ENCODE measurements at regions not wholly inside any gene's neighbourhood (a gene's known extent, or its start where the extent isn't known, plus 50 kb on each side); places are given as distances from the start of the nearest gene placed in this dataset.

- TF ChIP-seq CTCF (IDR thresholded peaks at IDR 0.05; ENCODE audit: low read depth, low read length) = no peak
- Histone ChIP-seq H3K27ac (ENCODE audit: low read length) (no peak overlapping the region), H3K27me3 (ENCODE audit: low read depth, low read length) (no peaks in the 10 kb centered on the region), H3K4me2 (ENCODE audit: low read length) (no peak overlapping the region), H3K4me3 (ENCODE audit: low read length) (no peak overlapping the region), H3K9ac (ENCODE audit: low read length) (no peak overlapping the region), H3K79me2 (ENCODE audit: low read length) (no peaks in the 10 kb centered on the region), H4K20me1 (ENCODE audit: insufficient read depth, low read length) (no peaks in the 10 kb centered on the region), H2AFZ (ENCODE audit: low read depth, low read length) (no peak overlapping the region), H3K36me3 (replicated peaks; ENCODE audit: low read depth, low read length) (peaks cover 10% of the 10 kb centered on the region), H3K4me1 (ENCODE audit: low read length) (peaks cover 10% of the 10 kb centered on the region), H3K9me3 (ENCODE audit: insufficient read depth, low read length) (peaks cover 11% of the 10 kb centered on the region; the same call in 1 of the 2 replicates)
These were observed 91.3 kb upstream of the FST start for GRCh38 chr5:53389093-53389492.

GRCh38 chr5:53392073-53392472, 88.4 kb upstream of the FST start:
- no peaks in the 10 kb centered on the region for H3K79me2 ChIP-seq (ENCODE audit: low read length)

GRCh38 chr5:53394808-53395207, 85.6 kb upstream of the FST start:
- Histone ChIP-seq H3K4me3 (ENCODE audit: low read length) (no peak overlapping the region), H3K9me3 (ENCODE audit: insufficient read depth, low read length) (peaks cover 11% of the 10 kb centered on the region; the same call in 1 of the 2 replicates), H2AFZ (ENCODE audit: low read depth, low read length) (no peak overlapping the region), H3K9ac (ENCODE audit: low read length) (no peak overlapping the region), H4K20me1 (ENCODE audit: insufficient read depth, low read length) (no peaks in the 10 kb centered on the region), H3K4me1 (ENCODE audit: low read length) (peaks cover 10% of the 10 kb centered on the region), H3K36me3 (replicated peaks; ENCODE audit: low read depth, low read length) (peaks cover 10% of the 10 kb centered on the region), H3K79me2 (ENCODE audit: low read length) (no peaks in the 10 kb centered on the region), H3K4me2 (ENCODE audit: low read length) (no peak overlapping the region), H3K27ac (ENCODE audit: low read length) (no peak overlapping the region), H3K27me3 (ENCODE audit: low read depth, low read length) (no peaks in the 10 kb centered on the region)
- no peak for TF ChIP-seq CTCF (IDR thresholded peaks at IDR 0.05; ENCODE audit: low read depth, low read length)
- TF ChIP-seq EZH2phosphoT487 (IDR thresholded peaks at IDR 0.05; ENCODE audit: low read depth) = no peak

More at GRCh38 chr5:53392073-53392472, 88.4 kb upstream of the FST start:
- Histone ChIP-seq H3K9me3 (ENCODE audit: insufficient read depth, low read length) (peaks cover 11% of the 10 kb centered on the region; the same call in 1 of the 2 replicates), H3K9ac (ENCODE audit: low read length) (no peak overlapping the region), H3K4me1 (ENCODE audit: low read length) (peaks cover 10% of the 10 kb centered on the region), H3K4me2 (ENCODE audit: low read length) (no peak overlapping the region), H3K27me3 (ENCODE audit: low read depth, low read length) (no peaks in the 10 kb centered on the region), H3K36me3 (replicated peaks; ENCODE audit: low read depth, low read length) (peaks cover 10% of the 10 kb centered on the region), H4K20me1 (ENCODE audit: insufficient read depth, low read length) (no peaks in the 10 kb centered on the region), H2AFZ (ENCODE audit: low read depth, low read length) (no peak overlapping the region), H3K4me3 (ENCODE audit: low read length) (no peak overlapping the region), H3K27ac (ENCODE audit: low read length) (no peak overlapping the region)
- TF ChIP-seq EZH2phosphoT487 (IDR thresholded peaks at IDR 0.05; ENCODE audit: low read depth) (no peak), CTCF (IDR thresholded peaks at IDR 0.05; ENCODE audit: low read depth, low read length) (no peak)

GRCh38 chr5:53397141-53397757, 83.2 kb upstream of the FST start:
- Histone ChIP-seq H3K27me3 (ENCODE audit: low read depth, low read length) (no peaks in the 10 kb centered on the region), H4K20me1 (ENCODE audit: insufficient read depth, low read length) (no peaks in the 10 kb centered on the region), H3K36me3 (replicated peaks; ENCODE audit: low read depth, low read length) (peaks cover 4% of the 10 kb centered on the region), H3K27ac (ENCODE audit: low read length) (no peak overlapping the region), H3K79me2 (ENCODE audit: low read length) (no peaks in the 10 kb centered on the region), H3K4me1 (ENCODE audit: low read length) (peaks cover 4% of the 10 kb centered on the region), H3K9ac (ENCODE audit: low read length) (no peak overlapping the region), H3K4me3 (ENCODE audit: low read length) (no peak overlapping the region), H3K9me3 (ENCODE audit: insufficient read depth, low read length) (peaks cover 7% of the 10 kb centered on the region; the same call in 1 of the 2 replicates), H3K4me2 (ENCODE audit: low read length) (no peak overlapping the region), H2AFZ (ENCODE audit: low read depth, low read length) (0 out of 2 replicates have a peak overlapping the region, but pooled peaks have one; percentile 30)
- TF ChIP-seq CTCF (IDR thresholded peaks at IDR 0.05; ENCODE audit: low read depth, low read length) (no peak), EZH2phosphoT487 (IDR thresholded peaks at IDR 0.05; ENCODE audit: low read depth) (no peak)
